ENCODE measurements at regions not wholly inside any gene's neighbourhood (a gene's known extent, or its start where the extent isn't known, plus 50 kb on each side); places are given as distances from the start of the nearest gene placed in this dataset.

DNA sequence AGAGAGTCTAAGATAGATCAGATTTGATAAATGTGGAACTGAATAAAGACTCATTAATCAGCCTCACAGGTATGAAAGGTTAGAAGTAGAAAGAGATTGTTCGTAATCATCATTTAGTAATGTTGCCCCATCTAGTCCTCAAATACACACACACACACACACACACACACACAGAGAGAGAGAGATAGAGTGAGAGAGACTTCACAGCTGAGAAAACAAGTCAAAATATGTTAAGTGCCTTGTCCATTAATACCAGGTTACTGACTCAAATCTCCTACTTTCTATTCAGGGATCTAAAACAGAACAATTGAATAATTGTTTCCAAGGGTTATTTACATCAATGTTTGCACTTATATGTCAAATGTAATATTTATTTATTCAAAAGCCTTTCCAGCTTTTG is 284.6 kb downstream of the MRPS30 start:
- TF ChIP-seq, protein P1, sequence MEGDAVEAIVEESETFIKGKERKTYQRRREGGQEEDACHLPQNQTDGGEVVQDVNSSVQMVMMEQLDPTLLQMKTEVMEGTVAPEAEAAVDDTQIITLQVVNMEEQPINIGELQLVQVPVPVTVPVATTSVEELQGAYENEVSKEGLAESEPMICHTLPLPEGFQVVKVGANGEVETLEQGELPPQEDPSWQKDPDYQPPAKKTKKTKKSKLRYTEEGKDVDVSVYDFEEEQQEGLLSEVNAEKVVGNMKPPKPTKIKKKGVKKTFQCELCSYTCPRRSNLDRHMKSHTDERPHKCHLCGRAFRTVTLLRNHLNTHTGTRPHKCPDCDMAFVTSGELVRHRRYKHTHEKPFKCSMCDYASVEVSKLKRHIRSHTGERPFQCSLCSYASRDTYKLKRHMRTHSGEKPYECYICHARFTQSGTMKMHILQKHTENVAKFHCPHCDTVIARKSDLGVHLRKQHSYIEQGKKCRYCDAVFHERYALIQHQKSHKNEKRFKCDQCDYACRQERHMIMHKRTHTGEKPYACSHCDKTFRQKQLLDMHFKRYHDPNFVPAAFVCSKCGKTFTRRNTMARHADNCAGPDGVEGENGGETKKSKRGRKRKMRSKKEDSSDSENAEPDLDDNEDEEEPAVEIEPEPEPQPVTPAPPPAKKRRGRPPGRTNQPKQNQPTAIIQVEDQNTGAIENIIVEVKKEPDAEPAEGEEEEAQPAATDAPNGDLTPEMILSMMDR (IDR thresholded peaks at IDR 0.05; ENCODE audit: borderline replicate concordance, insufficient read depth, low read depth, low read length) = no peak

GRCh38 chr5:45094876-45095440 is 286.2 kb downstream of the MRPS30 start:
- no peak overlapping the region for H3K4me3 ChIP-seq (ENCODE audit: low read depth, low read length)
- TF ChIP-seq, protein P1 (IDR thresholded peaks at IDR 0.05; ENCODE audit: borderline replicate concordance, insufficient read depth, low read depth, low read length) = no peak

More for the DNA sequence above, 284.6 kb downstream of the MRPS30 start:
- H3K4me3 ChIP-seq (ENCODE audit: low read depth, low read length) = no peak overlapping the region

- TF ChIP-seq, protein P1 (IDR thresholded peaks at IDR 0.05; ENCODE audit: borderline replicate concordance, insufficient read depth, low read depth, low read length) = no peak
- no peak overlapping the region for H3K4me3 ChIP-seq (ENCODE audit: low read depth, low read length)
Observed at GRCh38 chr5:45098483-45098882, 289.7 kb downstream of the MRPS30 start.

DNA sequence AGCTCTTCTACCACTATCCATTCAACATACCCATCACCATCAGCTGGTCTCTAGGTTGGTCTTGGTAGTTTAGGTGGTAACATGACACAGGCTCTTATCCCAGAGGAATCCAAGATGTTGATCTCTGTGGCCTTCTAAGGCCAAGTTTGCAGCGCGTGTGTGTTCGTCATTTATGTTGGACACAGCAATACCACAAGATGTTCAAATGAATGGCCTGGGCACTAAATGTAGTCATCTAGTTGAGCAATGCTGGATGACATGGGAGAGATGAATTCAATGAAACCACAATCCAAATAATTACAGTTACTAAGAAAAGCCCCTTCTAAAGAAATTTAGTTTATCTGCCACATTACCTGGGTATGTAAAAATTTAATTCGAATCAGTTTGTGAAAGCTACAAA is 292.4 kb downstream of the MRPS30 start:
- no peak overlapping the region for H3K4me3 ChIP-seq (ENCODE audit: low read depth, low read length)
- TF ChIP-seq, protein P1 (IDR thresholded peaks at IDR 0.05; ENCODE audit: borderline replicate concordance, insufficient read depth, low read depth, low read length) = no peak

DNA sequence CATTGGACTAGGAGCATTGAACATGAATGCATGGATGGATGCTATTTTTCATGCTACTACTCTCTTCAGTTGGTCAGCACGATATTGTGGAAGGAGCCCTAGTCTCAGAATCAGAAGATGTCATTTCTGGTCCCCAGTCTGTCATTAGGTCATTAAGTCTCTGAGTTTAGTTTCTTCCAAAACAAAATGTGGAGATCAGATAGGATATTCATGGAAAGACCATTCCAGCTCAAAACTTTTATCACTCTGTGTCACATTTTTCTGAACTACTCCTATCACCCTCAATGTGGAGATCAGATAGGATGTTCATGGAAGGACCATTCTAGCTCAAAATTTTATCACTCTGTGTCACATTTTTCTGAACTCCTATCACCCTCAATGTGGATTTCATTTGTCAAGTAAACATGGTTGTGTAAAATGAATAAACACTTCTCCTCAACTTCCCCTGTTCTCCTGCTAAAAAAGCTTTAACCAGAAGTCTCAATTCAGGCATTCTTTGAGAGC is 296.8 kb downstream of the MRPS30 start:
- TF ChIP-seq, protein P1 (IDR thresholded peaks at IDR 0.05; ENCODE audit: borderline replicate concordance, insufficient read depth, low read depth, low read length) = no peak
- H3K4me3 ChIP-seq (ENCODE audit: low read depth, low read length) = no peak overlapping the region

GRCh38 chr5:45109062-45109461 is 300.3 kb downstream of the MRPS30 start:
- TF ChIP-seq, protein P1 (IDR thresholded peaks at IDR 0.05; ENCODE audit: borderline replicate concordance, insufficient read depth, low read depth, low read length) = no peak
- no peak overlapping the region for H3K4me3 ChIP-seq (ENCODE audit: low read depth, low read length)

DNA sequence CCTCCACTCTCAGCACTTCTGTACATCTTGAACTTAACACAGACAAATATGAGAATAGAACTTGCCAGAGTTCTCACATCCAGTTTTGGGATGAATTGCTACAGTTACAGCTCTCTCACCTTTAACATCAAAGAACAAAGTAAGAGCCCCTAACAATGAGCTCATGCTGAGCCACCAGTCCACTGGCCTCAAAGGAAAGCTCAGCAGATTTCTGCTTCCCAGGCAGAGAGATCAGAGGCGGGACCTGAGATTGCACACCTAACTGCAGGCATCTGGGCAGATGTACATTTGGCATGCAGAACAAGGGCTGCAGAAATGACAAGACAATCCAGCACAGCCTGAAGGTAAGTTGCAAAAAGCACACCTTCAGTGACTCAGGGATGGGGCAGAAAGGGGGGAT is 300.9 kb downstream of the MRPS30 start:
- H3K4me3 ChIP-seq (ENCODE audit: low read depth, low read length) = no peak overlapping the region
- TF ChIP-seq, protein P1 (IDR thresholded peaks at IDR 0.05; ENCODE audit: borderline replicate concordance, insufficient read depth, low read depth, low read length) = no peak
